Activated CD4-positive, alpha-beta T cell treated with anti-CD3 and anti-CD28 coated beads, Interleukin-2, amount 10 ng/mL, durations not matched to agents 7 days and 5 days (primary cell): ENCODE measurements at regions not wholly inside any gene's neighbourhood (a gene's known extent, or its start where the extent isn't known, plus 50 kb on each side); places are given as distances from the start of the nearest gene placed in this dataset.
"Not testable (repeated sequence)": the region's sequence is repeated elsewhere in the genome, so short reads cannot be mapped to it uniquely, and the experiment has no call there.

Experiments used
- CTCF ChIA-PET: fragments of 350-600 bp; sonication (Branson Sonifier 250); formaldehyde crosslinking; loops from one replicate; lab custom pipeline; 2021; ENCODE audit warnings: antibody characterized with exemption; lab: Charles Lee
- POLR2A ChIA-PET: fragments of 350-600 bp; sonication (Branson Sonifier 250); formaldehyde crosslinking; loops from one replicate; lab custom pipeline; 2021; ENCODE audit warnings: antibody characterized with exemption; lab: Charles Lee
- DNase-seq: peaks from one replicate; pipeline ENCODE4 v3.0.0-alpha.2; 2020
- H3K27ac Mint-ChIP-seq: one replicate; pipeline ENCODE4 v1.8.0; 2021; ENCODE audit warnings: mild to moderate bottlenecking, moderate library complexity, mixed read lengths
- H3K27me3 Mint-ChIP-seq: one replicate; pipeline ENCODE4 v1.8.0; 2021; ENCODE audit warnings: mixed read lengths
- H3K36me3 Mint-ChIP-seq: one replicate; pipeline ENCODE4 v1.8.0; 2021; ENCODE audit warnings: low read depth, mixed read lengths
- H3K4me1 Mint-ChIP-seq: one replicate; pipeline ENCODE4 v1.8.0; 2021; ENCODE audit warnings: mixed read lengths
- H3K4me3 Mint-ChIP-seq: one replicate; pipeline ENCODE4 v1.8.0; 2021; ENCODE audit warnings: mild to moderate bottlenecking, moderate library complexity, mixed read lengths
- H3K9me3 Mint-ChIP-seq: one replicate; pipeline ENCODE4 v1.8.0; 2021; ENCODE audit warnings: mixed read lengths

DNA sequence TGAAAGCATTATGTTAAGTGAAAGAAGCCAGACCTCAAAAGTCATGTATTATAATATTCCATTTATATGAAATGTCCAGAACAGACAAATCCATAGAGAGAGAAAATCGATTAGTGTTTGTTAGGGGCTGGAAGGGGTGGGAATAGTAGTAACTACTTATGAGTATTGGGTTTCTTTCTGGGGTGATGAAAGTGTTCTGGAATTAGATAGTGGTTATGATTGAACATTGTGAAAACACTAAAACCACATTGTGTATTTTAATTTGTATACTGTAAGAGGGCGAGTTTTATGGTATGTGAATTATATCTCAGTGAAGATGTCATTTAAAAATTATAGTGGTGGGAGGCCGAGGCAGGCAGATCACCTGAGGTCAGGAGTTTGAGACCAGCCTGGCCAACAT, 52.0 kb upstream of the KIF13A start:
- no peak overlapping the region for H3K4me3 Mint-ChIP-seq
- no peak overlapping the region for H3K27ac Mint-ChIP-seq
- no peak for DNase-seq
- H3K27me3 Mint-ChIP-seq = peaks cover 8% of the 10 kb centered on the region
- POLR2A ChIA-PET = no interaction called here
- H3K9me3 Mint-ChIP-seq = no peaks in the 10 kb centered on the region
- H3K36me3 Mint-ChIP-seq = no peaks in the 10 kb centered on the region
- CTCF ChIA-PET = no interaction called here
- no peaks in the 10 kb centered on the region for H3K4me1 Mint-ChIP-seq

DNA sequence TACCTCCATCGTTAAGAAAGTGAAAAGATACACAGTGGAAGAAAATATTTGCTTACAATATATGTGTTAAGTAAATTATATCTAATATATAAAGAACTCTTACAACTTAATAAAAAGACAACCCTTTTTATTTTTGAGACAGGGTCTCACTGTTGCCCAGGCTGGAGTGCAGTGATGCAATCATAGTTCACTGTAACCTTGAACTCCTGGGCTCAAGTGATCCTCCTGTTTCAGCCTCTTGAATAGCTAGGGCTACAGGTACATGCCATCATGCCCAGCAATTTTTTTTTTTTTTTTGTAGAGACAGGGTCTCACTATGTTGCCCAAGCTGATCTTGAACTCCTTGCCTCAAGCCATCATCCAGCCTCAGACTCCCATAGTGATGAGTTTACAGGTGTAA, 50.8 kb upstream of the KIF13A start:
- DNase-seq, POLR2A ChIA-PET, H3K4me3 Mint-ChIP-seq, H3K36me3 Mint-ChIP-seq, H3K4me1 Mint-ChIP-seq, H3K9me3 Mint-ChIP-seq, H3K27me3 Mint-ChIP-seq, CTCF ChIA-PET, H3K27ac Mint-ChIP-seq: not testable (repeated sequence)
